ENCODE measurements at regions not wholly inside any gene's neighbourhood (a gene's known extent, or its start where the extent isn't known, plus 50 kb on each side); places are given as distances from the start of the nearest gene placed in this dataset.
A peak's percentile ranks its signal among the peaks of the same experiment; 100 is the strongest.
"Not testable (repeated sequence)": the region's sequence is repeated elsewhere in the genome, so short reads cannot be mapped to it uniquely, and the experiment has no call there.

GRCh38 chr1:177646757-177647730, 322.8 kb downstream of the SEC16B start:
- TF ChIP-seq CTCF (IDR thresholded peaks at IDR 0.05; ENCODE audit: insufficient read depth, low read length) = no peak
- no peak overlapping the region for H3K4me3 ChIP-seq (ENCODE audit: low read depth, low read length)
- DNase-seq (ENCODE audit: low read depth) = no peak

- no peak for DNase-seq (ENCODE audit: low read depth)
- H3K4me3 ChIP-seq (ENCODE audit: low read depth, low read length) = no peak overlapping the region
- no peak for TF ChIP-seq CTCF (IDR thresholded peaks at IDR 0.05; ENCODE audit: insufficient read depth, low read length)
Observed at GRCh38 chr1:177645491-177646190, 324.2 kb downstream of the SEC16B start.

GRCh38 chr1:177640687-177641086, 329.2 kb downstream of the SEC16B start:
- no peak for TF ChIP-seq CTCF (IDR thresholded peaks at IDR 0.05; ENCODE audit: insufficient read depth, low read length)
- DNase-seq (ENCODE audit: low read depth) = no peak
- no peak overlapping the region for H3K4me3 ChIP-seq (ENCODE audit: low read depth, low read length)

GRCh38 chr1:177634151-177634550, 335.7 kb downstream of the SEC16B start:
- not testable (repeated sequence) for H3K4me3 ChIP-seq (ENCODE audit: low read depth, low read length); DNase-seq (ENCODE audit: low read depth)

GRCh38 chr1:177632923-177633615, 336.8 kb downstream of the SEC16B start:
- H3K4me3 ChIP-seq (ENCODE audit: low read depth, low read length) = no peak overlapping the region
- TF ChIP-seq CTCF (IDR thresholded peaks at IDR 0.05; ENCODE audit: insufficient read depth, low read length) = no peak
- DNase-seq (ENCODE audit: low read depth) = peak; percentile 16

GRCh38 chr1:177631770-177632169, 338.1 kb downstream of the SEC16B start:
- TF ChIP-seq CTCF (IDR thresholded peaks at IDR 0.05; ENCODE audit: insufficient read depth, low read length) = no peak
- no peak for DNase-seq (ENCODE audit: low read depth)
- H3K4me3 ChIP-seq (ENCODE audit: low read depth, low read length) = no peak overlapping the region

- TF ChIP-seq CTCF (IDR thresholded peaks at IDR 0.05; ENCODE audit: insufficient read depth, low read length) = no peak
- no peak overlapping the region for H3K4me3 ChIP-seq (ENCODE audit: low read depth, low read length)
- peak; percentile 14 for DNase-seq (ENCODE audit: low read depth)
Observed at GRCh38 chr1:177629526-177629925, 340.3 kb downstream of the SEC16B start.

All from fibroblast of the aortic adventitia (primary cell).